Inferior parietal cortex (tissue), 1 donor: ENCODE measurements at regions not wholly inside any gene's neighbourhood (a gene's known extent, or its start where the extent isn't known, plus 50 kb on each side); places are given as distances from the start of the nearest gene placed in this dataset.

Experiments used
- DNase-seq: peaks from one replicate; pipeline ENCODE4 v3.0.0-alpha.2; 2016; ENCODE audit errors: extremely low spot score

DNA sequence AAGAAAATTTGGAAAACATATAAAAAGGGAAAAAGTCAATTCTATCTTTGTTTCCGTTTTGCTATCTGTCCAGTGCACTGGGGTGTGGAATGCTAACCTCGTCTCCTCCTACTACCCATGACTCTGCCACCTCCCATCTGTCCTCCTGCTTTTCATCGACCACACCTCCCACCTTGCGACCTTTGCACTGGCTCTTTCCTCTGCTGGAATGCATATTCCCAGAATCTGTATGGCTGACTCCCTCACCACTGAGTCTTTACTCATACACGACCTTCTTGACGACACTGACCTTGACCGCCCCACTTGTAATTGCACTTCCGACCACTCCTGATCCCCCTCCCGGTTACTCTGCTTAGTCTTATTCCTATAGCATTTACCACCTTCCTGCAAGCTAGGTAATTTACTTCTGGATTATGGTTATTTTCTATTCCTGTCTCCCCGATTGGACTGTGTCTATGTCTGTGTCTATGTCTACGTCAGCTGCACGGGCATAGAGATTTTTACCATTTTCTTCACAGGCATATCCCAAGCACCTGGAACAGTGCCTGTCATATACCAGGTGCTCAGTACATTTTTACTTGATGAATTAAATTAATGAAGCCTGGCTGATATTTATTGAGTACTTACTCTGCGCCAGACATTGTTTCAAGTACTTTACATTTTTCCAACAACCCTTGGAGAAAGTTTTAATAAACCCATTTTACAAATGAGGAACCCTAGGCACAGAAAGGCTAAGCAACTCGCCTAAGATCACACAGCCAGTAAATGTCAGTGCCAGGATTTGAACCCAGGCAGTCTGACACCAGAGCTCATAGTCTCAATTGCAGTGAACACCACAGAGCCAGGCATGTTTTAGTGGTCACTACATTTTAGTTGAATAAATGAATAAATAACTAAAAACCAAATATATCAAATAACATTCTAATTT lies 54.0 kb upstream of the SLC22A11 start:
- DNase-seq, result no peak

DNA sequence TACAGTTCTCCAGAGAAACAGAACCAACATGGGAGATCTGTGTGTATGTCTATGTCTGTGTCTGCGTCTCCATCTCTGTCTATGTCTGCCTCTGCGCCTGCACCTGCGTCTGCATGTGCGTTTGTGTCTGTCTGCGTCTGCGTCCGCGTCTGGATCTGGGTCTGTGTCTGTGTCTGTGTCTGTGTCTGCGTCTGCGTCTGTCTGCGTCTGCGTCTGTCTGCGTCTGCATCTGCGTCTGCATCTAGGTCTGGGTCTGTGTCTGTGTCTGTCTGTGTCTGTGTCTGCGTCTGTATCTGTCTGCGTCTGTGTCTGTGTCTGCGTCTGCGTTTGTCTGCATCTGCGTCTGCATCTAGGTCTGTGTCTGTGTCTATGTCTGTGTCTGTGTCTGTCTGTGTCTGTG lies 53.1 kb upstream of the SLC22A11 start:
- DNase-seq, result no peak

DNA sequence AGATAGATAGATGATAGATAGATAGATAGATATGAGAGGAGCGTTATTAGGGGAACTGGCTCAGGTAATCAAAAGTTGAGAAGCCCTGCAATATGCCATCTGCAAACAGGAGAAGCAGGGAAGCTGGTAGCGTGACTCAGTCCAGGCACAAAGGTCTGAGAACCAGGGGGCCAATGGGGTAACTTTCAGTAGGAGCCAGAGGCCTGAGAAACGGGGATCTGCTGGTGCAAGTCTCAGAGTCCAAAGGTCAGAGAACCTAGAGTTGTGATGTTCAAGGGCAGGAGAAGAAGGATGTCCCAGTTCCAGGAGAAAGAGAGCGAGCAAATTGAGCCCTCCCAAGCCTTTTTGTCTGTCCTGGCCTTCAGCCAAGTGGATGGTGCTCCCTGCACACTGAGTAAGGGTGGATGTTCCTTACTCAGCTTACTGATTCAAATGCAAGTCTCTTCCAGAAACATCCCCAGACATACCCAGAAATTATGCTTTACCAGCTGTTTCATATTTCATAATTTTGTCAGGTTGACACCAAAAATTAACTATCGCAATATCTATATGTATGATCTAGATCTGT lies 52.5 kb upstream of the SLC22A11 start:
- no peak for DNase-seq

DNA sequence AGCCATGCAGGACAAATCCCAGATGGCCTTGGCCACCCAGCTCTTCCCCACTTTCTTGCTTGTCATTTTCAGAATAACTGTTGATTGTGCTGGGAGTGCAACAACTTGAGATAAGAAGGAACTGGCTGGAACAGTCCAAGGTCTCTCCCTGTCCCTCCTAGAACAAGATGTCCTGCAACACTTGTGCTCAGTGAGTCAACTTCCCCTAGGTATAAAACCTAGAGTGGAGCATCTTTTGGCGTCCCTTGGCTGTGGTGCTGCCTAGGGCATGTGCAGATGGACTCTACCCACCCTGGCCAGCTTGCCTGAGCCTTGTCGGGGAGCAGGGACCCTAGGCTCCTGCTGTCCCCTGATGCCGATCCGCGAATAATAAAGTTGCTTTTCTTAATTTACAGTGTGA lies 50.7 kb upstream of the SLC22A11 start:
- no peak for DNase-seq
